WI38 (cell line): ENCODE measurements at regions not wholly inside any gene's neighbourhood (a gene's known extent, or its start where the extent isn't known, plus 50 kb on each side); places are given as distances from the start of the nearest gene placed in this dataset.

Source experiments
- H3K4me3 ChIP-seq: 2 replicates; pipeline ENCODE4 v1.5.1; 2011; ENCODE audit warnings: low read depth, mild to moderate bottlenecking, control low read depth, low read length
- TF ChIP-seq, protein P1 (sequence below): IDR thresholded peaks from 2 replicates; pipeline ENCODE4 v1.5.1; 2012; ENCODE audit warnings: low read depth, mild to moderate bottlenecking, control low read depth, low read length

GRCh38 chr18:10274301-10274700 is 180.1 kb upstream of the APCDD1 start:
- H3K4me3 ChIP-seq, result no peak overlapping the region
- TF ChIP-seq, protein P1, sequence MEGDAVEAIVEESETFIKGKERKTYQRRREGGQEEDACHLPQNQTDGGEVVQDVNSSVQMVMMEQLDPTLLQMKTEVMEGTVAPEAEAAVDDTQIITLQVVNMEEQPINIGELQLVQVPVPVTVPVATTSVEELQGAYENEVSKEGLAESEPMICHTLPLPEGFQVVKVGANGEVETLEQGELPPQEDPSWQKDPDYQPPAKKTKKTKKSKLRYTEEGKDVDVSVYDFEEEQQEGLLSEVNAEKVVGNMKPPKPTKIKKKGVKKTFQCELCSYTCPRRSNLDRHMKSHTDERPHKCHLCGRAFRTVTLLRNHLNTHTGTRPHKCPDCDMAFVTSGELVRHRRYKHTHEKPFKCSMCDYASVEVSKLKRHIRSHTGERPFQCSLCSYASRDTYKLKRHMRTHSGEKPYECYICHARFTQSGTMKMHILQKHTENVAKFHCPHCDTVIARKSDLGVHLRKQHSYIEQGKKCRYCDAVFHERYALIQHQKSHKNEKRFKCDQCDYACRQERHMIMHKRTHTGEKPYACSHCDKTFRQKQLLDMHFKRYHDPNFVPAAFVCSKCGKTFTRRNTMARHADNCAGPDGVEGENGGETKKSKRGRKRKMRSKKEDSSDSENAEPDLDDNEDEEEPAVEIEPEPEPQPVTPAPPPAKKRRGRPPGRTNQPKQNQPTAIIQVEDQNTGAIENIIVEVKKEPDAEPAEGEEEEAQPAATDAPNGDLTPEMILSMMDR, result no peak

- TF ChIP-seq, protein P1, result no peak
- H3K4me3 ChIP-seq, result no peak overlapping the region
Measured at GRCh38 chr18:10275486-10275885, 178.9 kb upstream of the APCDD1 start.

- TF ChIP-seq, protein P1, result no peak
- no peak overlapping the region for H3K4me3 ChIP-seq
Measured at GRCh38 chr18:10278265-10278664, 176.2 kb upstream of the APCDD1 start.

GRCh38 chr18:10279471-10279870 is 175.0 kb upstream of the APCDD1 start:
- TF ChIP-seq, protein P1, result no peak
- no peak overlapping the region for H3K4me3 ChIP-seq

GRCh38 chr18:10279905-10280644 is 174.4 kb upstream of the APCDD1 start:
- H3K4me3 ChIP-seq, result no peak overlapping the region
- TF ChIP-seq, protein P1, result no peak

DNA sequence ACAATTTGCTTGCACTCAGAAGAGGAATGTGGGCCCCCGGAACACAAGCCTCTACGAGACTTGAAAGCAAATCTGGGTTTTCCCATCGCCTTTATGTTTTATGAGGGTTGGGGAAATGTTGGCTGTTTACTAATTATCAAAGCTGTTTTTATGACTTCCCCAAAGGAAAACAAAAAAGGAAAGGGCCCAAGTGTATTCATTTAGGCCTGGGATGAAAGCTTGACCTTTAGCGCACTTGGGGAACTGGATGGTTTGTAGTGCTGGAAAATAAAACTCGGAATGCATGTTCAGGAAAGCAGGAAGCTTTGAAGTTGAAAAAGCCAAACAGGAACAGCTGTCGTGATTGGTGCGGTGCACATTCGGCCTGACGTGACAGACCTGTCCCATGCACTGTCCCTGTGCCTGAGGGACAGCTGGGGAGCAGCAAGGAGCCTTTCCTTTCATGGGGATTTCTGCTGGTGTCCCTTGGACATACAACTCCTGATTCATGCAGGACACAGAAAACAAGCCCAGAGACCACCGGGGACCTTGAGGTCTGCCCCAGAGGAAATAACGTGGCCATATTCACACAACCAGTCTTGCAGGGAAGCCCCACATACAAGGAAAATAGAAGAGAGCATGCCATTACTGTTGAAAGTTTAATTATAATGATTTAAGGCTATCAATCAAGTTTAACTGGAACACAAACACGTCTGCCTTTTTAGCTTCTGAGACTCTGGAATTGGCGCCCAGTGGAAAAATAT is 169.7 kb upstream of the APCDD1 start:
- TF ChIP-seq, protein P1, result no peak
- H3K4me3 ChIP-seq, result no peak overlapping the region

- H3K4me3 ChIP-seq, result no peak overlapping the region
- TF ChIP-seq, protein P1, result no peak
Measured at GRCh38 chr18:10285283-10285640, 169.2 kb upstream of the APCDD1 start.
